WERI-Rb-1 (cell line): ENCODE measurements at regions not wholly inside any gene's neighbourhood (a gene's known extent, or its start where the extent isn't known, plus 50 kb on each side); places are given as distances from the start of the nearest gene placed in this dataset.

Experiments used
- DNase-seq: peaks from one replicate; pipeline ENCODE4 v3.0.0-alpha.2; 2020
- H3K27ac ChIP-seq: fragments of 250-450 bp; sonication (Bioruptor Pico); 2 replicates; pipeline ENCODE4 v1.5.1; 2020; ENCODE audit warnings: mild to moderate bottlenecking, moderate library complexity
- H3K27me3 ChIP-seq: fragments of 250-450 bp; sonication (Bioruptor Pico); 2 replicates; pipeline ENCODE4 v1.5.1; 2021; ENCODE audit warnings: mild to moderate bottlenecking, low read depth, moderate library complexity; ENCODE audit not compliant: insufficient read depth, severe bottlenecking
- H3K36me3 ChIP-seq: fragments of 250-450 bp; sonication (Bioruptor Pico); 2 replicates; pipeline ENCODE4 v1.5.1; 2020; ENCODE audit warnings: mild to moderate bottlenecking, moderate library complexity
- H3K4me3 ChIP-seq: 2 replicates; pipeline ENCODE4 v1.5.1; 2011; ENCODE audit warnings: low read depth, mild to moderate bottlenecking, control low read depth, low read length
- H3K9me3 ChIP-seq: fragments of 250-450 bp; sonication (Bioruptor Pico); 2 replicates; pipeline ENCODE4 v1.5.1; 2021; ENCODE audit warnings: mild to moderate bottlenecking, moderate library complexity; ENCODE audit not compliant: severe bottlenecking
- TF ChIP-seq, protein P1 (sequence below): IDR thresholded peaks from 2 replicates; pipeline ENCODE4 v1.5.1; 2011; ENCODE audit warnings: low read depth, mild to moderate bottlenecking, control low read depth, inconsistent platforms, low read length

DNA sequence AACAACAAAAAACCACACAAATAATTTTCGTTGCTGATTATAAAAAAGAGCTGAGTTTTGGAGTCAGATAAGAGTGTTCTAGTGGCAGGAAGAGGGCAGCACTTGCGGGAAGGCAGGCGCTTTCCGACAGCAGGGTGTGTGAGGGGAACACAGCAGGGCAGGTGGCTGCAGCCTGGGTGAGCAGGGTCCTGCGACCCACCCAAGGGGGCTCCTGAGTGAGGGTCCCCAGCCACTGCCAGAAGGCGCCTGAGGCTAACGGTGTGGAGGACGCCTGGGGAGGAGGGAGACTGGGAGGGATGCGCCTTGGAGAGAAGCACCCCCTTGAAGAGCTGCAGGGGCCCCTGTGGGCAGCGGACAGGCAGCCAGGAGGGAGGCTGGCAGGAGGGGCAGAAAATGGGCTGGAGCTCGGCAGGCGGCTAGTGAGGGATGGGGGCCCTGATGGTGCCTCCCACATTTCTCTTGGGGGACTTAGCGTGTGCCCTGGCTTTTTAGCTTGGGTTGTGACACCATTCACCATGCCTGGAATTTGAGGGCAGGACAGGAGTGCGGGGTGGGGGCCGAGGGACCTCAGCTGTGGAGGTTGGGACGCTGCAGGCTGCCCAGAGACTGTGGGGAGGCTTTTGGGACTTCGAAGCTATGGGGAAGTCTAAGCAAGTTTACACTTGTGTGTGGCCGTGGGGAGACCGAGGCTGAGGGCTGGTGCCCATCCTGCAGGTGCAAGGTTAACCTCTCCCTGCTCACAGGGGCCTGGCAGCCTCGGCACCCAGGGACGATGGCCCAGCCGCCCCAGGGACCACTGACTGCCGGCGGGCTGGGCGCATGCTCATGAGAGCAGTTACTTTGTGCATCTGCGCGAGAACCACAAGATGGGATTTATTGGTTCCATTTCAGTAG is 111.4 kb downstream of the SIK1 start:
- TF ChIP-seq, protein P1, sequence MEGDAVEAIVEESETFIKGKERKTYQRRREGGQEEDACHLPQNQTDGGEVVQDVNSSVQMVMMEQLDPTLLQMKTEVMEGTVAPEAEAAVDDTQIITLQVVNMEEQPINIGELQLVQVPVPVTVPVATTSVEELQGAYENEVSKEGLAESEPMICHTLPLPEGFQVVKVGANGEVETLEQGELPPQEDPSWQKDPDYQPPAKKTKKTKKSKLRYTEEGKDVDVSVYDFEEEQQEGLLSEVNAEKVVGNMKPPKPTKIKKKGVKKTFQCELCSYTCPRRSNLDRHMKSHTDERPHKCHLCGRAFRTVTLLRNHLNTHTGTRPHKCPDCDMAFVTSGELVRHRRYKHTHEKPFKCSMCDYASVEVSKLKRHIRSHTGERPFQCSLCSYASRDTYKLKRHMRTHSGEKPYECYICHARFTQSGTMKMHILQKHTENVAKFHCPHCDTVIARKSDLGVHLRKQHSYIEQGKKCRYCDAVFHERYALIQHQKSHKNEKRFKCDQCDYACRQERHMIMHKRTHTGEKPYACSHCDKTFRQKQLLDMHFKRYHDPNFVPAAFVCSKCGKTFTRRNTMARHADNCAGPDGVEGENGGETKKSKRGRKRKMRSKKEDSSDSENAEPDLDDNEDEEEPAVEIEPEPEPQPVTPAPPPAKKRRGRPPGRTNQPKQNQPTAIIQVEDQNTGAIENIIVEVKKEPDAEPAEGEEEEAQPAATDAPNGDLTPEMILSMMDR: peak; percentile 26; the same call in 1 of the 2 replicates
- no peaks in the 10 kb centered on the region for H3K27me3 ChIP-seq
- H3K4me3 ChIP-seq: no peak overlapping the region
- no peak overlapping the region for H3K27ac ChIP-seq
- no peaks in the 10 kb centered on the region for H3K36me3 ChIP-seq
- DNase-seq: no peak
- H3K9me3 ChIP-seq: peaks cover 11% of the 10 kb centered on the region

DNA sequence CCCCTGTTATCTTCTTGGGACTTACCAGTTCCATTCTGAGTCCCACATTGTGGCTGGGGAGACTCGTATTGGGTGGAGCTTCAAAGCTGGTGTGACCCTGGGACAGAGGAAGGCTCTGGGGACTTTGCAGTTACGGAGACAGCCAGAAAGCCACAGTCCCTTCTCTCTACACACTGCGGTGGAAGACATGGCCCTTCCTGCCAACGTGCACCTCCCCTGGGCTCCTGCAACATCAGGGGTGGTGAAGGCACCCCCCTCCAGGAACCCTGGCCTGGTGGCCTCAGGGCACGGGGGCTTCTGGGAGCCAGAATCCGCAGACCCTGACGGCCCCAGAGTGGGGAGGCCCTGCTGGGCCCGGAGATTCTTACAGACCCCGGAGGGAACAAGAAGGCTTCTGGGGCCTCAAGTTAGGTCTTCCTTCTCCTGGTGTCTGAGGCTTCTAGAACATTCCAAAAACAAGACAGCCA is 113.0 kb downstream of the SIK1 start:
- no peak overlapping the region for H3K27ac ChIP-seq
- TF ChIP-seq, protein P1: no peak
- no peaks in the 10 kb centered on the region for H3K36me3 ChIP-seq
- H3K9me3 ChIP-seq: peaks cover 11% of the 10 kb centered on the region
- H3K27me3 ChIP-seq: no peaks in the 10 kb centered on the region
- no peak overlapping the region for H3K4me3 ChIP-seq
- DNase-seq: no peak

DNA sequence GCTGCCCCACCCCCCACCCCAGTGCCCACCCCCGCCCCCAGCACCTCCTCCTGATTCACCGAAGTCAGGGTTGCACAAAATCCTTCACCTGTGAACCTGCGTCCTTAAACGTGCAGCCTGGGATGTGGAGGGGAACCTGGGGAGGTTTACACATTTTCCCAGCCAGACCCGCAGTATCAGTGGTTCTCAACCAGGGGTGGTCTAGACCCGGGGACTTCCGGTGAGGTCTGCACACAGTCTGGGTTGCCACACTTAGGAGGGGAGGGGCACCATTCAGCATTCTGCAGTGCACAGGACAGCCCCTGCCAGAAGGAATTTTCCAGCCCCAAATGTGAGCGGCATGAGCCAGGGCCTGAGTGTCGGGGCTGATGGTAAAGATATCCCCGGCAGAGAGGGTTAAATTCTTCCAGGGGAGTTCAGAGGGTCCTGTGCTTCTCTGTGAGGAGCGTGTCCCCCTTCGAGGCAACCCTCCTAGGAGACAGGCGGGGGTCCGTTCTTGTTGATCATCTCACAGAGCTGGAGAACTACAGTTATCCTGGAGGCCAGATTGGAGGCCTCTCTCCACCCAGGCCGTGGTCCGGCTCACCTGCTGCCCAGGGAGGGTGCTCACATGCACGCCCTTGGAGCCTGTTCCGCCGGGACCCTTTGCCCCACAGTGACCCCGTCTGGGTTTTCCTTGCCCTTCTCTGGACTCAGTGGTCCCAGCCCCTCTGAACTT is 113.6 kb downstream of the SIK1 start:
- no peaks in the 10 kb centered on the region for H3K36me3 ChIP-seq
- no peak overlapping the region for H3K27ac ChIP-seq
- no peak overlapping the region for H3K4me3 ChIP-seq
- H3K9me3 ChIP-seq: peaks cover 9% of the 10 kb centered on the region
- no peaks in the 10 kb centered on the region for H3K27me3 ChIP-seq
- TF ChIP-seq, protein P1: no peak
- DNase-seq: no peak

DNA sequence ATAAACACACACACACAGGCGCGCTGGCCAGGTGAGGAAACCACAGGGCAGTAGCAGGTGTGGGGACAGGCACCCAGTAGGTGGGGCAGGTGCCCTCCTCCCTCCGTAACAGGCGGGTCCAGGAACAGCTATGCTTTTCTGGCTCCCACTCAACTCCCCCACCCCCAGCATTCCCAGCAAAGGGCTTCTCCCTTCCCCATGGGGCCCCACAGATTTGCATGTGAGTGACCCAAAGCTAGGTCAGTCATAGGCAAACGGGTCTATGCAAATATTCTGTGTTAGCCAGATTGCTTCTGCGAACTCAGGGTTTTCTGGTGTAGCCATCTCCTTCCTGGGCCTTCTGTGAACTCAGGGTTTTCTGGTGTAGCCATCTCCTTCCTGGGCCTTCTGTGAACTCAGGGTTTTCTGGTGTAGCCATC is 114.2 kb downstream of the SIK1 start:
- no peak for DNase-seq
- Histone ChIP-seq H3K9me3 (peaks cover 3% of the 10 kb centered on the region), H3K27ac (no peak overlapping the region), H3K27me3 (no peaks in the 10 kb centered on the region), H3K36me3 (no peaks in the 10 kb centered on the region), H3K4me3 (no peak overlapping the region)
- TF ChIP-seq, protein P1: no peak

DNA sequence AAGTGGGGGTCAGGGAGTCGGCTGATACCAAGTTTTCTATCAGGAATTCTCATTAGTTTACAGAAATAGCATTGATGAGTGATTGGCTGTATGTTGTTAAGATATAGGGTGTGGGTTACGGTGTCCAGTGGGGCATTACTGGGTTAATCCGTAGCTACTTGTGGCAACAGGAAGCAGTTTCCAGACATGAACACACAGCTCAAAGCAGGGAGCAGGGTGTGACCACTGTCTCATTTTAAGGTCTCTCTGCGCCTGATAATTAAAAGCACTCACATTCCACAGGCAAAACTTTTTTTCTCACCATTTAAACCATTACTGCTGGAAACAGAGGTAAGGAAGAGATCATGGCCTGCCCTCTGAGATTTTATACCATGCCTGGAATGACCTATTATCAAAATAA is 114.9 kb downstream of the SIK1 start:
- no peak for DNase-seq
- H3K4me3 ChIP-seq: no peak overlapping the region
- H3K27ac ChIP-seq: no peak overlapping the region
- no peaks in the 10 kb centered on the region for H3K27me3 ChIP-seq
- H3K36me3 ChIP-seq: no peaks in the 10 kb centered on the region
- TF ChIP-seq, protein P1: no peak
- peaks cover 2% of the 10 kb centered on the region for H3K9me3 ChIP-seq
